Karpas-422 (cell line): ENCODE measurements at regions not wholly inside any gene's neighbourhood (a gene's known extent, or its start where the extent isn't known, plus 50 kb on each side); places are given as distances from the start of the nearest gene placed in this dataset.
"Not testable (repeated sequence)": the region's sequence is repeated elsewhere in the genome, so short reads cannot be mapped to it uniquely, and the experiment has no call there.

Experiments used
- DNase-seq: peaks from one replicate; pipeline ENCODE4 v3.0.0-alpha.2; 2015
- H2AFZ ChIP-seq: fragments of 200-600 bp; sonication (generic); 2 replicates; pipeline ENCODE4 v1.6.1; 2014; ENCODE audit warnings: antibody characterized with exemption, low read length, mixed read lengths
- H3K27ac ChIP-seq: fragments of 200-600 bp; sonication (generic); 2 replicates; pipeline ENCODE4 v1.5.1; 2014; ENCODE audit warnings: mild to moderate bottlenecking, low read length, moderate library complexity
- H3K27me3 ChIP-seq: fragments of 200-600 bp; sonication (generic); 2 replicates; pipeline ENCODE4 v1.6.1; 2014; ENCODE audit warnings: low read length, mixed read lengths
- H3K36me3 ChIP-seq: fragments of 200-600 bp; sonication (generic); 2 replicates; pipeline ENCODE4 v1.6.1; 2014; ENCODE audit warnings: low read length, mixed read lengths; ENCODE audit not compliant: insufficient read depth
- H3K4me1 ChIP-seq: fragments of 200-600 bp; sonication (generic); 2 replicates; pipeline ENCODE4 v1.6.1; 2014; ENCODE audit warnings: mild to moderate bottlenecking, low read length, mixed read lengths
- H3K4me2 ChIP-seq: fragments of 200-600 bp; sonication (generic); 2 replicates; pipeline ENCODE4 v1.6.1; 2014; ENCODE audit warnings: low read length, low read depth, mild to moderate bottlenecking; ENCODE audit not compliant: poor library complexity, severe bottlenecking
- H3K4me3 ChIP-seq: fragments of 200-600 bp; sonication (generic); 2 replicates; pipeline ENCODE4 v1.5.1; 2014; ENCODE audit warnings: mild to moderate bottlenecking, antibody characterized with exemption, low read length, mixed read lengths
- H3K79me2 ChIP-seq: fragments of 200-600 bp; sonication (generic); 2 replicates; pipeline ENCODE4 v1.6.1; 2014; ENCODE audit warnings: mild to moderate bottlenecking, low read length, mixed read lengths
- H3K9ac ChIP-seq: fragments of 200-600 bp; sonication (generic); 2 replicates; pipeline ENCODE4 v1.6.0; 2014; ENCODE audit warnings: low read length
- H3K9me2 ChIP-seq: fragments of 200-600 bp; sonication (generic), shearing (Covaris generic); replicated peaks from 2 replicates; pipeline ENCODE4 v1.6.0; 2014; ENCODE audit warnings: mild to moderate bottlenecking, low read length, moderate library complexity; ENCODE audit not compliant: insufficient read depth
- H3K9me3 ChIP-seq: fragments of 300-700, 200-600 bp; sonication (generic); 2 replicates; pipeline ENCODE4 v1.6.1; 2014; ENCODE audit warnings: low read length, mixed read lengths
- H4K20me1 ChIP-seq: fragments of 200-600 bp; sonication (generic); 2 replicates; pipeline ENCODE4 v1.6.1; 2014; ENCODE audit warnings: mild to moderate bottlenecking, antibody characterized with exemption, low read length, low read depth; ENCODE audit not compliant: insufficient read depth

- DNase-seq: no peak
- H3K27me3 ChIP-seq: no peaks in the 10 kb centered on the region
- H3K4me2 ChIP-seq: no peak overlapping the region
- H3K4me1 ChIP-seq: no peaks in the 10 kb centered on the region
- H3K9ac ChIP-seq: no peak overlapping the region
- no peaks in the 10 kb centered on the region for H4K20me1 ChIP-seq
- H3K36me3 ChIP-seq: no peaks in the 10 kb centered on the region
- no peak overlapping the region for H3K27ac ChIP-seq
- no peak overlapping the region for H2AFZ ChIP-seq
- no peak overlapping the region for H3K4me3 ChIP-seq
- peaks cover 16% of the 10 kb centered on the region for H3K9me3 ChIP-seq
- H3K79me2 ChIP-seq: no peaks in the 10 kb centered on the region
- H3K9me2 ChIP-seq: no peaks in the 10 kb centered on the region
Observed at GRCh38 chr10:53166325-53166724, 393.7 kb upstream of the MBL2 start.

DNA sequence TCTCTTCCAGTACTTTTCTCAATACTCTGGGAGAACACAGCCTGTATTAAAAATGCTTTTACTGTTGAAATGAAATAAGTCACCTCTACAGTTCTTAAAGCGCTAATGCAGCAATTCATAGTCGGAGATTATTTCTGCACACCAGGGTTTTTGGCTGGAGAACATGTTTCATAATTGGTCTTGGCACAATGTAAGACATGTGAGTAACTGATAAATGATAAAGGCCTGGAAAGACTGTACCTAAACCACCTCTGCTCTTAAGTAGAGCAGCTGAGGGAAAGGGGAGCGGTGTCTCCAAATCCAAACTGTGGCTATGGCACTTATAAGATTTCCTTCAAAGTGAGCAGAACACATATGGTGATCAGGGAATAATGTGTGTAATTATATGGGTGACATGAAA, 390.3 kb upstream of the MBL2 start:
- Histone ChIP-seq H3K4me2 (no peak overlapping the region), H2AFZ (no peak overlapping the region), H3K4me1 (no peaks in the 10 kb centered on the region), H3K9me3 (peaks cover 6% of the 10 kb centered on the region; the same call in 1 of the 2 replicates), H3K9ac (no peak overlapping the region), H3K9me2 (no peaks in the 10 kb centered on the region), H4K20me1 (no peaks in the 10 kb centered on the region), H3K4me3 (no peak overlapping the region), H3K27ac (no peak overlapping the region), H3K36me3 (no peaks in the 10 kb centered on the region), H3K79me2 (no peaks in the 10 kb centered on the region), H3K27me3 (no peaks in the 10 kb centered on the region)
- DNase-seq: no peak

GRCh38 chr10:53161231-53161630, 388.6 kb upstream of the MBL2 start:
- Histone ChIP-seq H3K9ac (no peak overlapping the region), H3K27ac (no peak overlapping the region), H3K9me3 (peaks cover 13% of the 10 kb centered on the region; the same call in 1 of the 2 replicates), H3K36me3 (no peaks in the 10 kb centered on the region), H3K79me2 (no peaks in the 10 kb centered on the region), H3K27me3 (no peaks in the 10 kb centered on the region), H3K4me2 (no peak overlapping the region), H4K20me1 (no peaks in the 10 kb centered on the region), H3K4me3 (no peak overlapping the region), H3K4me1 (no peaks in the 10 kb centered on the region), H2AFZ (no peak overlapping the region), H3K9me2 (no peaks in the 10 kb centered on the region)
- no peak for DNase-seq

- not testable (repeated sequence) for H3K36me3 ChIP-seq, H3K27ac ChIP-seq, H3K9me2 ChIP-seq, H3K27me3 ChIP-seq, H3K9ac ChIP-seq, H3K4me2 ChIP-seq, DNase-seq, H3K4me3 ChIP-seq, H4K20me1 ChIP-seq, H2AFZ ChIP-seq, H3K79me2 ChIP-seq, H3K4me1 ChIP-seq
- H3K9me3 ChIP-seq: peaks cover 19% of the 10 kb centered on the region; the same call in 1 of the 2 replicates
Observed at GRCh38 chr10:53155674-53156073, 383.1 kb upstream of the MBL2 start.

DNA sequence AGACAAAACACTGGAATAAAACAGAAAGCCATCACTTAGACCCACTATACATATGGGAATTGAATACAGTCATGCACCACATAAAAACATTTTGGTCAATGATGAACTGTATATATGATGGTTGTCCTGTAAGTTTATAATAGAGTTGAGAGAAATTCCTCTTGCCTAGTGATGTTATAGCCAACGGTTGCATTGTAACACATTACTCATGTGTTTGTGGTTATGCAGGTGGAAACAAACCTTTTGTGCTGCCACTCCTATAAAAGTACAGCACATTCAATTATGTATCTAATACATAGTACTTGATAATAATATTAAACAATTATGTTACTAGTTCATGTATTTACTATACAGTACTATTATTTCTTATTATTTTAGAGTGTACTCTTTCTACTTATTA, 381.2 kb upstream of the MBL2 start:
- H2AFZ ChIP-seq: no peak overlapping the region
- H3K36me3 ChIP-seq: no peaks in the 10 kb centered on the region
- H3K4me3 ChIP-seq: no peak overlapping the region
- no peaks in the 10 kb centered on the region for H3K79me2 ChIP-seq
- no peaks in the 10 kb centered on the region for H4K20me1 ChIP-seq
- H3K27me3 ChIP-seq: no peaks in the 10 kb centered on the region
- no peaks in the 10 kb centered on the region for H3K4me1 ChIP-seq
- H3K9ac ChIP-seq: no peak overlapping the region
- H3K9me3 ChIP-seq: peaks cover 28% of the 10 kb centered on the region; the same call in 1 of the 2 replicates
- no peak overlapping the region for H3K4me2 ChIP-seq
- DNase-seq: no peak
- no peak overlapping the region for H3K27ac ChIP-seq
- H3K9me2 ChIP-seq: no peaks in the 10 kb centered on the region

- Histone ChIP-seq H4K20me1 (no peaks in the 10 kb centered on the region), H3K27me3 (no peaks in the 10 kb centered on the region), H3K27ac (no peak overlapping the region), H3K4me3 (no peak overlapping the region), H3K4me1 (no peaks in the 10 kb centered on the region), H3K9me2 (no peaks in the 10 kb centered on the region), H2AFZ (no peak overlapping the region), H3K4me2 (no peak overlapping the region), H3K36me3 (no peaks in the 10 kb centered on the region), H3K9me3 (peaks cover 26% of the 10 kb centered on the region), H3K79me2 (no peaks in the 10 kb centered on the region), H3K9ac (no peak overlapping the region)
- DNase-seq: no peak
Observed at GRCh38 chr10:53140506-53140905, 367.9 kb upstream of the MBL2 start.

GRCh38 chr10:53135897-53136253, 363.3 kb upstream of the MBL2 start:
- Histone ChIP-seq H3K4me3 (no peak overlapping the region), H3K4me2 (no peak overlapping the region), H3K9ac (no peak overlapping the region), H3K9me2 (no peaks in the 10 kb centered on the region), H3K79me2 (no peaks in the 10 kb centered on the region), H3K36me3 (no peaks in the 10 kb centered on the region), H3K27me3 (no peaks in the 10 kb centered on the region), H3K27ac (no peak overlapping the region), H2AFZ (no peak overlapping the region), H3K4me1 (no peaks in the 10 kb centered on the region), H3K9me3 (peaks cover 30% of the 10 kb centered on the region; the same call in 1 of the 2 replicates), H4K20me1 (no peaks in the 10 kb centered on the region)
- DNase-seq: no peak

GRCh38 chr10:53135213-53135896, 362.8 kb upstream of the MBL2 start:
- Histone ChIP-seq H4K20me1 (no peaks in the 10 kb centered on the region), H3K4me1 (no peaks in the 10 kb centered on the region), H3K9me2 (no peaks in the 10 kb centered on the region), H3K36me3 (no peaks in the 10 kb centered on the region), H3K79me2 (no peaks in the 10 kb centered on the region), H3K4me3 (no peak overlapping the region), H3K9ac (no peak overlapping the region), H3K4me2 (no peak overlapping the region), H3K27ac (no peak overlapping the region), H3K9me3 (peaks cover 30% of the 10 kb centered on the region; the same call in 1 of the 2 replicates), H3K27me3 (no peaks in the 10 kb centered on the region), H2AFZ (no peak overlapping the region)
- DNase-seq: no peak
